A172 (cell line): ENCODE measurements at regions not wholly inside any gene's neighbourhood (a gene's known extent, or its start where the extent isn't known, plus 50 kb on each side); places are given as distances from the start of the nearest gene placed in this dataset.

Experiments used
- DNase-seq: peaks from one replicate; pipeline ENCODE4 v3.0.0-alpha.2; 2015; ENCODE audit warnings: low spot score

- DNase-seq = no peak
Measured at GRCh38 chr13:31684466-31684865, 54.9 kb upstream of the RXFP2 start.

GRCh38 chr13:31686670-31687425, 52.5 kb upstream of the RXFP2 start:
- no peak for DNase-seq
